H9 (cell line): ENCODE measurements at regions not wholly inside any gene's neighbourhood (a gene's known extent, or its start where the extent isn't known, plus 50 kb on each side); places are given as distances from the start of the nearest gene placed in this dataset.

ENCODE experiments used
- DNase-seq: peaks from one replicate; pipeline ENCODE4 v3.0.0-alpha.2; 2017
- H2AFZ ChIP-seq: one replicate; pipeline ENCODE4 v1.6.1; 2013; ENCODE audit warnings: mild to moderate bottlenecking, low read length, control low read depth, moderate library complexity
- H2AK5ac ChIP-seq: 2 replicates; pipeline ENCODE4 v1.6.1; 2013; ENCODE audit warnings: low read length, control low read depth, mixed read lengths; ENCODE audit not compliant: insufficient read length
- H2BK120ac ChIP-seq: one replicate; pipeline ENCODE4 v1.6.1; 2013; ENCODE audit warnings: low read depth, mild to moderate bottlenecking, low read length, control low read depth, inconsistent platforms; ENCODE audit not compliant: poor library complexity, severe bottlenecking
- H2BK12ac ChIP-seq: 2 replicates; pipeline ENCODE4 v1.6.1; 2013; ENCODE audit warnings: low read length, control low read depth, mixed read lengths, low read depth; ENCODE audit not compliant: insufficient read length
- H2BK15ac ChIP-seq: 2 replicates; pipeline ENCODE4 v1.6.1; 2013; ENCODE audit warnings: low read depth, low read length, control low read depth
- H2BK20ac ChIP-seq: one replicate; pipeline ENCODE4 v1.6.1; 2013; ENCODE audit warnings: low read depth, mild to moderate bottlenecking, low read length, control low read depth, inconsistent platforms; ENCODE audit not compliant: poor library complexity, severe bottlenecking
- H2BK5ac ChIP-seq: 2 replicates; pipeline ENCODE4 v1.6.1; 2013; ENCODE audit warnings: low read length, control low read depth, mixed read lengths; ENCODE audit not compliant: insufficient read length
- H3K14ac ChIP-seq: 2 replicates; pipeline ENCODE4 v1.6.1; 2013; ENCODE audit warnings: low read length, control low read depth; ENCODE audit not compliant: insufficient read depth
- H3K18ac ChIP-seq: 2 replicates; pipeline ENCODE4 v1.6.1; 2013; ENCODE audit warnings: low read depth, mild to moderate bottlenecking, mixed read lengths, low read length, control low read depth; ENCODE audit not compliant: insufficient read length
- H3K23ac ChIP-seq: 2 replicates; pipeline ENCODE4 v1.6.1; 2013; ENCODE audit warnings: low read length, control low read depth, mixed read lengths, low read depth; ENCODE audit not compliant: insufficient read length
- H3K23me2 ChIP-seq: 2 replicates; pipeline ENCODE4 v1.6.1; 2013; ENCODE audit warnings: low read depth, mild to moderate bottlenecking, mixed read lengths, low read length, control low read depth; ENCODE audit not compliant: insufficient read length, poor library complexity, severe bottlenecking
- H3K27ac ChIP-seq: 2 replicates; pipeline ENCODE4 v1.5.1; 2013; ENCODE audit warnings: low read length, control low read depth, mixed read lengths, low read depth; ENCODE audit not compliant: insufficient read length
- H3K27me3 ChIP-seq: 2 replicates; pipeline ENCODE4 v1.6.1; 2013; ENCODE audit warnings: low read length, control low read depth, inconsistent platforms; ENCODE audit not compliant: insufficient read depth
- H3K4ac ChIP-seq: 2 replicates; pipeline ENCODE4 v1.6.1; 2013; ENCODE audit warnings: low read depth, mild to moderate bottlenecking, control low read depth, inconsistent platforms, low read length, moderate library complexity
- H3K4me1 ChIP-seq: 2 replicates; pipeline ENCODE4 v1.6.1; 2013; ENCODE audit warnings: low read length, control low read depth, inconsistent platforms; ENCODE audit not compliant: insufficient read depth
- H3K4me2 ChIP-seq: 2 replicates; pipeline ENCODE4 v1.6.1; 2013; ENCODE audit warnings: low read length, control low read depth, mixed read lengths; ENCODE audit not compliant: insufficient read length, insufficient read depth
- H3K56ac ChIP-seq: 2 replicates; pipeline ENCODE4 v1.6.1; 2013; ENCODE audit warnings: low read depth, mild to moderate bottlenecking, mixed read lengths, low read length, control low read depth; ENCODE audit not compliant: insufficient read length
- H3K79me1 ChIP-seq: 2 replicates; pipeline ENCODE4 v1.6.1; 2013; ENCODE audit warnings: low read depth, mild to moderate bottlenecking, moderate library complexity, low read length, control low read depth, inconsistent platforms; ENCODE audit not compliant: insufficient read depth, poor library complexity, severe bottlenecking
- H3K79me2 ChIP-seq: 2 replicates; pipeline ENCODE4 v1.6.1; 2013; ENCODE audit warnings: low read length, control low read depth, inconsistent platforms; ENCODE audit not compliant: insufficient read depth
- H3K9ac ChIP-seq: 2 replicates; pipeline ENCODE4 v1.6.1; 2013; ENCODE audit warnings: low read length, control low read depth, mixed read lengths; ENCODE audit not compliant: insufficient read length; ENCODE audit errors: extremely low read depth
- H3K9me3 ChIP-seq: one replicate; pipeline ENCODE4 v1.6.1; 2013; ENCODE audit warnings: low read depth, low read length, inconsistent platforms; ENCODE audit not compliant: control insufficient read depth
- H3T11ph ChIP-seq: one replicate; pipeline ENCODE4 v1.6.1; 2013; ENCODE audit warnings: mild to moderate bottlenecking, low read length, control low read depth, inconsistent platforms
- H4K20me1 ChIP-seq: one replicate; pipeline ENCODE4 v1.6.1; 2013; ENCODE audit not compliant: control insufficient read depth, insufficient read length, insufficient read depth
- H4K5ac ChIP-seq: 2 replicates; pipeline ENCODE4 v1.6.1; 2013; ENCODE audit warnings: low read depth, mild to moderate bottlenecking, mixed read lengths, low read length, control low read depth; ENCODE audit not compliant: insufficient read length
- H4K8ac ChIP-seq: replicated peaks from 2 replicates; pipeline ENCODE4 v1.6.1; 2013; ENCODE audit warnings: low read length, control low read depth, mixed read lengths, low read depth; ENCODE audit not compliant: insufficient read length
- H4K91ac ChIP-seq: 2 replicates; pipeline ENCODE4 v1.6.1; 2013; ENCODE audit warnings: low read depth, mild to moderate bottlenecking, moderate library complexity, mixed read lengths, low read length, control low read depth; ENCODE audit not compliant: insufficient read length
- H3K27ac Mint-ChIP-seq, 3 experiments: 2 replicates in 2 of 3; 3 replicates in 1 of 3; pipeline ENCODE4 v1.8.0; 2020 to 2021; ENCODE audit warnings: mixed read lengths in 3 of 3, mild to moderate bottlenecking in 1 of 3, moderate library complexity in 1 of 3
- H3K27me3 Mint-ChIP-seq: 2 replicates; pipeline ENCODE4 v1.8.0; 2021; ENCODE audit warnings: low read depth, mild to moderate bottlenecking, moderate library complexity, mixed read lengths
- H3K36me3 Mint-ChIP-seq, 3 experiments: 2 replicates in 2 of 3; 3 replicates in 1 of 3; pipeline ENCODE4 v1.8.0; 2020 to 2021; ENCODE audit warnings: low read depth in 3 of 3, mixed read lengths in 3 of 3; ENCODE audit not compliant: insufficient read depth in 1 of 3
- H3K4me1 Mint-ChIP-seq, 2 experiments: 2 replicates each; pipeline ENCODE4 v1.8.0; 2020; ENCODE audit warnings: mixed read lengths in 2 of 2
- H3K4me3 Mint-ChIP-seq, 2 experiments: 2 replicates in 1 of 2; 3 replicates in 1 of 2; pipeline ENCODE4 v1.8.0; 2020 to 2021; ENCODE audit warnings: mild to moderate bottlenecking in 2 of 2, mixed read lengths in 2 of 2, moderate library complexity in 1 of 2
- H3K9me3 Mint-ChIP-seq, 2 experiments: 2 replicates in 1 of 2; 3 replicates in 1 of 2; pipeline ENCODE4 v1.8.0; 2020; ENCODE audit warnings: mild to moderate bottlenecking in 2 of 2, mixed read lengths in 2 of 2, moderate library complexity in 1 of 2
- CTCF ChIP-seq: fragments of 200-600 bp; sonication (generic); conservative IDR thresholded peaks from 3 replicates; pipeline ENCODE4 v1.8.0; 2021; ENCODE audit warnings: antibody characterized with exemption, mild to moderate bottlenecking
- whole genome bisulfite sequencing: extraction: QIAGEN DNeasy Blood & Tissue Kit; methylation state at CpG from one replicate; pipeline ENCODE4 v1.1.7; 2013; ENCODE audit warnings: missing lambda C conversion rate, low lambda C conversion rate, mixed read lengths; ENCODE audit not compliant: insufficient read length; ENCODE audit errors: extremely low coverage; 5-methylcytosine and 5-hydroxymethylcytosine counted together

- H3K14ac ChIP-seq = no peak overlapping the region
- no peak overlapping the region for H2BK20ac ChIP-seq
- H3K4me3 Mint-ChIP-seq = no peak overlapping the region
- H3K4me2 ChIP-seq = no peak overlapping the region
- no CpG with 5 or more reads among the region's 3 CpGs for WGBS
- H3K27ac ChIP-seq = no peak overlapping the region
- H3K23me2 ChIP-seq = no peaks in the 10 kb centered on the region
- H3K4ac ChIP-seq = no peak overlapping the region
- no peaks in the 10 kb centered on the region for H3K79me2 ChIP-seq
- H3K79me1 ChIP-seq = no peaks in the 10 kb centered on the region
- no peak overlapping the region for H3K18ac ChIP-seq
- DNase-seq = no peak
- peaks cover 3 to 4% of the 10 kb centered on the region in 2 experiments; a peak in 1 of 4 replicates for H3K4me1 Mint-ChIP-seq
- H4K8ac ChIP-seq = no peak overlapping the region
- no peak overlapping the region for H3K23ac ChIP-seq
- peaks cover 5 to 6% (median 5%) of the 10 kb centered on the region in 3 experiments; a peak in 4 of 7 replicates for H3K36me3 Mint-ChIP-seq
- H4K5ac ChIP-seq = no peak overlapping the region
- no peaks in the 10 kb centered on the region for H4K20me1 ChIP-seq
- H2AFZ ChIP-seq = no peak overlapping the region
- H3K9ac ChIP-seq = no peak overlapping the region
- no peaks in the 10 kb centered on the region for H3K27me3 ChIP-seq
- no peak overlapping the region for H2BK120ac ChIP-seq
- no peak overlapping the region for H3T11ph ChIP-seq
- no peak overlapping the region for H2BK15ac ChIP-seq
- TF ChIP-seq CTCF = no peak
- H3K56ac ChIP-seq = no peak overlapping the region
- no peaks in the 10 kb centered on the region for H3K4me1 ChIP-seq
- H3K27me3 Mint-ChIP-seq = peaks cover 3% of the 10 kb centered on the region
- H3K9me3 Mint-ChIP-seq = peaks cover 6 to 7% of the 10 kb centered on the region in 2 experiments
- no peak overlapping the region for H2BK12ac ChIP-seq
- no peak overlapping the region for H4K91ac ChIP-seq
- no peak overlapping the region for H3K27ac Mint-ChIP-seq
- no peaks in the 10 kb centered on the region for H3K9me3 ChIP-seq
- no peak overlapping the region for H2AK5ac ChIP-seq
- H2BK5ac ChIP-seq = no peak overlapping the region
Observed at GRCh38 chr2:118627156-118627555, 220.3 kb downstream of the EN1 start.
